Chondrocyte (in vitro differentiated cells): ENCODE measurements at regions not wholly inside any gene's neighbourhood (a gene's known extent, or its start where the extent isn't known, plus 50 kb on each side); places are given as distances from the start of the nearest gene placed in this dataset.
A peak's percentile ranks its signal among the peaks of the same experiment; 100 is the strongest.

Source experiments
- DNase-seq: peaks from one replicate; pipeline ENCODE4 v3.0.0; 2021; ENCODE audit warnings: mixed read lengths, low spot score
- H3K27ac Mint-ChIP-seq: one replicate; pipeline ENCODE4 v1.8.0; 2021; ENCODE audit warnings: mild to moderate bottlenecking, moderate library complexity, mixed read lengths; ENCODE audit not compliant: unreplicated experiment
- H3K27me3 Mint-ChIP-seq: 2 replicates; pipeline ENCODE4 v1.8.0; 2021; ENCODE audit warnings: low read depth, mixed read lengths
- H3K36me3 Mint-ChIP-seq: 2 replicates; pipeline ENCODE4 v1.8.0; 2021; ENCODE audit warnings: low read depth, mixed read lengths
- H3K4me1 Mint-ChIP-seq: 2 replicates; pipeline ENCODE4 v1.8.0; 2021; ENCODE audit warnings: low read depth, mild to moderate bottlenecking, mixed read lengths
- H3K4me3 Mint-ChIP-seq: one replicate; pipeline ENCODE4 v1.8.0; 2021; ENCODE audit warnings: mild to moderate bottlenecking, moderate library complexity, mixed read lengths; ENCODE audit not compliant: unreplicated experiment
- H3K9me3 Mint-ChIP-seq: 2 replicates; pipeline ENCODE4 v1.8.0; 2021; ENCODE audit warnings: low read depth, mixed read lengths
- CTCF ChIP-seq: fragments of 200-600 bp; sonication (generic); IDR thresholded peaks from 2 replicates; pipeline ENCODE4 v1.5.0; 2021; ENCODE audit warnings: antibody characterized with exemption, mild to moderate bottlenecking, moderate library complexity

- Mint-ChIP-seq H3K27me3 (no peaks in the 10 kb centered on the region), H3K36me3 (no peaks in the 10 kb centered on the region), H3K27ac (no peak overlapping the region), H3K4me1 (peaks cover 27% of the 10 kb centered on the region), H3K4me3 (no peak overlapping the region), H3K9me3 (peaks cover 9% of the 10 kb centered on the region)
- no peak for DNase-seq
- peak; percentile 62 for TF ChIP-seq CTCF
Observed at GRCh38 chr2:150188177-150188576, 299.3 kb downstream of the RND3 start.

GRCh38 chr2:150182566-150183235 is 304.8 kb downstream of the RND3 start:
- no peak overlapping the region for H3K4me3 Mint-ChIP-seq
- H3K36me3 Mint-ChIP-seq = no peaks in the 10 kb centered on the region
- DNase-seq = no peak
- no peaks in the 10 kb centered on the region for H3K27me3 Mint-ChIP-seq
- no peaks in the 10 kb centered on the region for H3K9me3 Mint-ChIP-seq
- peaks cover 2% of the 10 kb centered on the region for H3K4me1 Mint-ChIP-seq
- H3K27ac Mint-ChIP-seq = no peak overlapping the region
- TF ChIP-seq CTCF = no peak

DNA sequence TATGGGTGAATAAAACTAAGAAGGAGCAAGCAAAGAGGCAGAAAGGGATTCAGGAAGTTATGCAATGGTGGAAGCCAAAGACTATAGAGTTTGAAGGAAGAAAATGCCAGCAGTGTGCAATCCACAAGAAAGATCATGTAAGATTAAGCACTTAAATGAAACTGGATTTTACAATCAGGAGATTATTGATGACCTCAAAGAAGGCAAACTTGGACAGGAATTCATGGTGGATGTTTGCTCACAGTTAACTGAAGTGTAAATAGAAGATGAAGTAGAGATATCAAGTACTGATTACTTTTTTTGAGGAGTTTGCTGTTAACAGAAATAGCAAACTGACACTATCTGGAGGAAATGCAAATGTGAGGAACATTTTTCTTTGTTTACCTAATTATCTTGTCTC is 308.9 kb downstream of the RND3 start:
- DNase-seq = no peak
- Mint-ChIP-seq H3K4me3 (no peak overlapping the region), H3K9me3 (no peaks in the 10 kb centered on the region), H3K36me3 (no peaks in the 10 kb centered on the region), H3K27ac (no peak overlapping the region), H3K27me3 (no peaks in the 10 kb centered on the region), H3K4me1 (peaks cover 15% of the 10 kb centered on the region)
- TF ChIP-seq CTCF = no peak

GRCh38 chr2:150174971-150175421 is 312.5 kb downstream of the RND3 start:
- Mint-ChIP-seq H3K27ac (peak overlapping the region; percentile 10), H3K4me1 (peaks cover 30% of the 10 kb centered on the region), H3K9me3 (no peaks in the 10 kb centered on the region), H3K36me3 (no peaks in the 10 kb centered on the region), H3K4me3 (no peak overlapping the region), H3K27me3 (no peaks in the 10 kb centered on the region)
- DNase-seq = no peak
- TF ChIP-seq CTCF = no peak

- DNase-seq = no peak
- H3K36me3 Mint-ChIP-seq = no peaks in the 10 kb centered on the region
Observed at GRCh38 chr2:150174056-150174805, 313.2 kb downstream of the RND3 start.

More at GRCh38 chr2:150174056-150174805, 313.2 kb downstream of the RND3 start:
- H3K27me3 Mint-ChIP-seq = no peaks in the 10 kb centered on the region
- no peaks in the 10 kb centered on the region for H3K9me3 Mint-ChIP-seq
- peak overlapping the region; percentile 51 for H3K27ac Mint-ChIP-seq
- peaks cover 35% of the 10 kb centered on the region for H3K4me1 Mint-ChIP-seq
- TF ChIP-seq CTCF = no peak
- H3K4me3 Mint-ChIP-seq = no peak overlapping the region
